CD4-positive, alpha-beta memory T cell (primary cell): ENCODE measurements at regions not wholly inside any gene's neighbourhood (a gene's known extent, or its start where the extent isn't known, plus 50 kb on each side); places are given as distances from the start of the nearest gene placed in this dataset.

ENCODE experiments used
- CTCF ChIA-PET: fragments of 350-600 bp; sonication (Branson Sonifier 250); formaldehyde crosslinking; loops from one replicate; lab custom pipeline; 2021; ENCODE audit warnings: inconsistent platforms; ENCODE audit not compliant: partially characterized antibody; lab: Charles Lee
- POLR2A ChIA-PET: fragments of 350-600 bp; sonication (Branson Sonifier 250); formaldehyde crosslinking; loops from one replicate; lab custom pipeline; 2021; ENCODE audit not compliant: partially characterized antibody; lab: Charles Lee
- DNase-seq, 5 donors: peaks; one replicate each; pipeline versions ENCODE4 v3.0.0 to v3.0.0-alpha.2; 2020 to 2022; ENCODE audit warnings: mixed read lengths in 1 of 5
- H3K27ac ChIP-seq: one replicate; pipeline ENCODE4 v1.7.0; 2013; ENCODE audit warnings: low read depth, low read length
- H3K27me3 ChIP-seq: 2 replicates; pipeline ENCODE4 v1.7.0; 2013; ENCODE audit warnings: mild to moderate bottlenecking, low read length, moderate library complexity; ENCODE audit not compliant: insufficient read depth
- H3K36me3 ChIP-seq: 2 replicates; pipeline ENCODE4 v1.7.0; 2013; ENCODE audit warnings: mild to moderate bottlenecking, low read length, moderate library complexity; ENCODE audit not compliant: insufficient read depth
- H3K4me1 ChIP-seq: 2 replicates; pipeline ENCODE4 v1.7.0; 2013; ENCODE audit warnings: mild to moderate bottlenecking, low read length, moderate library complexity; ENCODE audit not compliant: insufficient read depth
- H3K4me3 ChIP-seq, 2 donors: one replicate each; pipeline ENCODE4 v1.7.0; 2013; ENCODE audit warnings: low read length in 2 of 2, mild to moderate bottlenecking in 1 of 2
- H3K9me3 ChIP-seq, 2 donors: one replicate each; pipeline ENCODE4 v1.7.0; 2013; ENCODE audit warnings: low read length in 2 of 2, control low read depth in 1 of 2; ENCODE audit not compliant: control insufficient read depth in 1 of 2
- H3K27ac Mint-ChIP-seq, 7 donors: one replicate each; pipeline ENCODE4 v1.8.0; 2020 to 2021; ENCODE audit warnings: mixed read lengths in 7 of 7, mild to moderate bottlenecking in 6 of 7, inconsistent platforms in 3 of 7, moderate library complexity in 3 of 7
- H3K27me3 Mint-ChIP-seq, 2 donors: one replicate each; pipeline ENCODE4 v1.8.0; 2020 to 2021; ENCODE audit warnings: mixed read lengths in 2 of 2
- H3K36me3 Mint-ChIP-seq, 2 donors: one replicate each; pipeline ENCODE4 v1.8.0; 2020 to 2021; ENCODE audit warnings: mixed read lengths in 2 of 2, inconsistent platforms in 1 of 2, mild to moderate bottlenecking in 1 of 2
- H3K4me1 Mint-ChIP-seq, 4 donors: one replicate each; pipeline ENCODE4 v1.8.0; 2020 to 2021; ENCODE audit warnings: mixed read lengths in 4 of 4, mild to moderate bottlenecking in 1 of 4
- H3K4me3 Mint-ChIP-seq, 8 donors: one replicate each; pipeline ENCODE4 v1.8.0; 2020 to 2021; ENCODE audit warnings: mixed read lengths in 8 of 8, mild to moderate bottlenecking in 7 of 8, moderate library complexity in 6 of 8, inconsistent platforms in 3 of 8
- H3K9me3 Mint-ChIP-seq, 8 donors: one replicate each; pipeline ENCODE4 v1.8.0; 2020 to 2021; ENCODE audit warnings: mixed read lengths in 8 of 8, mild to moderate bottlenecking in 5 of 8, inconsistent platforms in 3 of 8, moderate library complexity in 1 of 8
- intact Hi-C: fragments of 100-400 bp; cut with micrococcal nuclease; formaldehyde crosslinking; loops from one replicate; pipeline ENCODE4 v1.15.1; 2023

DNA sequence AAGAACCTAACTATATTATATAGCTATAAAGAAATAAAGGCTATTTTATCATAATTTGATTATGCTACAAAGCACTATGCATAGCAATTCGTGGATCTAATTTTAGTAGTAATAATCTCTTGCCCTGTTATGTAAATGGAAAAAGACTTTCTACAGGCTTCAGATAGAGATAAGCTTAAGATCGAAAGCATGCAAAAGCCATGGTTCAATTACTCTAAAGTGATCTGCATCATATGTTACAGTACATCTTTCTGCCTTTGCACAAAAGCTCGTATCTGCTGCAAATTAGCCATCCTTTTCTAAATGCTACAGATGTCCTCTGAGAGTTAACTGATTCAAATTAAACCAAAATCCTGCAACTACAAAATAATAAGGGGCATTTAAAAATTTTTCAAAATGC, 234.8 kb upstream of the TMEM161B start:
- no peaks in the 10 kb centered on the region for H3K9me3 ChIP-seq
- H3K4me1 Mint-ChIP-seq: peaks cover 8 to 15% (median 11%) of the 10 kb centered on the region in 4 donors
- no peaks in the 10 kb centered on the region for H3K36me3 ChIP-seq
- no peaks in the 10 kb centered on the region for H3K9me3 Mint-ChIP-seq
- no peak overlapping the region for H3K4me3 ChIP-seq
- H3K4me1 ChIP-seq: peaks cover 6% of the 10 kb centered on the region
- peak overlapping the region in 4 of 7 donors; percentile 9 to 94 (median 28) for H3K27ac Mint-ChIP-seq
- no peak for DNase-seq
- ChIA-PET CTCF (no interaction called here), POLR2A (no interaction called here)
- H3K27me3 ChIP-seq: no peaks in the 10 kb centered on the region
- intact Hi-C loops: loop anchor here (5.0 kb wide), 1 partner anchor 236 kb away; the partner anchor contains the start of gene TMEM161B
- H3K4me3 Mint-ChIP-seq: peak overlapping the region; percentile 86 to 98 (median 93)
- H3K27me3 Mint-ChIP-seq: peaks cover 0 to 5% of the 10 kb centered on the region in 2 donors
- H3K27ac ChIP-seq: no peak overlapping the region
- H3K36me3 Mint-ChIP-seq: no peaks in the 10 kb centered on the region

GRCh38 chr5:88503041-88503345, 234.3 kb upstream of the TMEM161B start:
- CTCF ChIA-PET: no interaction called here
- intact Hi-C loops: loop anchor here (5.0 kb wide), 1 partner anchor 236 kb away; the partner anchor contains the start of gene TMEM161B
- Mint-ChIP-seq H3K4me3 (peak overlapping the region; percentile 86 to 98 (median 93)), H3K4me1 (peaks cover 8 to 15% (median 11%) of the 10 kb centered on the region in 4 donors), H3K9me3 (no peaks in the 10 kb centered on the region), H3K27ac (peak overlapping the region; percentile 38 to 96 (median 92)), H3K27me3 (peaks cover 0 to 7% of the 10 kb centered on the region in 2 donors), H3K36me3 (no peaks in the 10 kb centered on the region)
- POLR2A ChIA-PET: interaction anchor here (1.1 kb wide), 1 partner anchor 8 kb away, joined by 3 read pairs; no protein-coding TSS in a partner anchor
- H3K4me3 ChIP-seq: peak overlapping the region; percentile 55
- no peaks in the 10 kb centered on the region for H3K9me3 ChIP-seq
- DNase-seq: peak in 3 of 5 donors; percentile 0 to 4 (median 3)
- no peaks in the 10 kb centered on the region for H3K27me3 ChIP-seq
- peak overlapping the region; percentile 36 for H3K27ac ChIP-seq
- no peaks in the 10 kb centered on the region for H3K36me3 ChIP-seq
- peaks cover 6% of the 10 kb centered on the region for H3K4me1 ChIP-seq

DNA sequence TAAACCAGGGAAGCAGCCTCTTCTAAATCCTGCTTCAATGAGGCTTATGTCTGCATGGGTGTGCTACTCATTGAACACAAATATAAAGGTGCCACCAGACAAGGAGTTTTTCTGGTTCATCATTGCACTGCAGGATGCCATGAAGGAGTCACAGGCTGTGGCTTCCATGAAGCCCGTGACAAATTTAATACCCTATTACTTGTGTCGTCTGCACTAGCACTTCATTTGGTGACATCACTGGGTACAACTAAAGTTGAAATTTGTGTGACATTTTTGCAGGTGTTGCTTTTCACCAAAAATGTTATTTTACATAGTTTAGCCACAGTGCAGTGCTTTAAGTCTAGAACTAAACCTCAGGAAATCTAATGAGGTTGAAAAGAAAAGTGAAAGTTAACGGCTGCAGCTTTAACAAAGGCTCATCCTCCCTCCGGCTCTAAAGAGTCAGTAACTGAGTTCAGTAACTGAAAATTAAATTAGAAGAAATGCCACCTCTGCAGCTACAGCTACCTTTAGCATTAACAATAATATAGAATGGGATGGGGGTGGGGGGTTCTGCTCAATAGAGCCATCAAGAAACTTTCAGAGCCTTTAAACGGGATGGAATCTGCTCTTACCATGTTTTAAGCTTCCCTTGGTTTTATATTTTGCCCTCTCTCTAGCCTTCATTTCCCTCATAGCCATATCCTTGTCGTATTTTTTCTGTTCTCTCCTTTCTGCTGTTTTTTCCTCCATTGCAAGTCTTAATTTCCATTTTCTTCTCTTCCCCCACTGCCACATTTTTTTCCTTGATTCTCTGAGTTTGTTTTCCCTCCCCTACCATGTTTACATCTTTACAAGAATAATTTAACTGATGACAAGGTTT, 233.8 kb upstream of the TMEM161B start:
- H3K4me1 Mint-ChIP-seq: peaks cover 8 to 15% (median 11%) of the 10 kb centered on the region in 4 donors
- Histone ChIP-seq H3K4me3 (peak overlapping the region; percentile 55), H3K36me3 (no peaks in the 10 kb centered on the region), H3K9me3 (no peaks in the 10 kb centered on the region), H3K27me3 (no peaks in the 10 kb centered on the region), H3K27ac (peak overlapping the region; percentile 36), H3K4me1 (peaks cover 6% of the 10 kb centered on the region)
- peak overlapping the region; percentile 86 to 98 (median 93) for H3K4me3 Mint-ChIP-seq
- intact Hi-C loops: loop anchor here (5.0 kb wide), 1 partner anchor 235 kb away; the partner anchor contains the start of gene TMEM161B
- peaks cover 0 to 6% of the 10 kb centered on the region in 2 donors for H3K27me3 Mint-ChIP-seq
- H3K36me3 Mint-ChIP-seq: no peaks in the 10 kb centered on the region
- no peaks in the 10 kb centered on the region for H3K9me3 Mint-ChIP-seq
- ChIA-PET POLR2A (interaction anchor here (1.1 kb wide), 1 partner anchor 8 kb away, joined by 3 read pairs; no protein-coding TSS in a partner anchor), CTCF (no interaction called here)
- peak overlapping the region; percentile 38 to 96 (median 92) for H3K27ac Mint-ChIP-seq
- peak in 4 of 5 donors; percentile 24 to 35 (median 34) for DNase-seq

- Histone ChIP-seq H3K36me3 (no peaks in the 10 kb centered on the region), H3K4me3 (no peak overlapping the region), H3K27me3 (no peaks in the 10 kb centered on the region), H3K4me1 (no peaks in the 10 kb centered on the region), H3K27ac (no peak overlapping the region), H3K9me3 (no peaks in the 10 kb centered on the region)
- Mint-ChIP-seq H3K4me1 (no peaks in the 10 kb centered on the region), H3K27me3 (peaks cover 6 to 10% of the 10 kb centered on the region in 2 donors), H3K4me3 (no peak overlapping the region), H3K9me3 (no peaks in the 10 kb centered on the region), H3K27ac (no peak overlapping the region), H3K36me3 (no peaks in the 10 kb centered on the region)
- CTCF ChIA-PET: no interaction called here
- intact Hi-C loops: no loop called here
- POLR2A ChIA-PET: no interaction called here
- no peak for DNase-seq
Measured at GRCh38 chr5:88495810-88496209, 227.2 kb upstream of the TMEM161B start.

GRCh38 chr5:88490874-88491273, 222.2 kb upstream of the TMEM161B start:
- H3K36me3 ChIP-seq: no peaks in the 10 kb centered on the region
- intact Hi-C loops: no loop called here
- POLR2A ChIA-PET: no interaction called here
- Mint-ChIP-seq H3K36me3 (no peaks in the 10 kb centered on the region), H3K9me3 (no peaks in the 10 kb centered on the region), H3K27ac (no peak overlapping the region), H3K27me3 (peaks cover 8 to 10% of the 10 kb centered on the region in 2 donors), H3K4me1 (no peaks in the 10 kb centered on the region), H3K4me3 (no peak overlapping the region)
- no peaks in the 10 kb centered on the region for H3K9me3 ChIP-seq
- no peak overlapping the region for H3K27ac ChIP-seq
- CTCF ChIA-PET: interaction anchor here (1.3 kb wide), 1 partner anchor 8 kb away, joined by 3 read pairs; no protein-coding TSS in a partner anchor
- no peaks in the 10 kb centered on the region for H3K27me3 ChIP-seq
- DNase-seq: no peak
- no peaks in the 10 kb centered on the region for H3K4me1 ChIP-seq
- H3K4me3 ChIP-seq: no peak overlapping the region

GRCh38 chr5:88489364-88489763, 220.7 kb upstream of the TMEM161B start:
- Histone ChIP-seq H3K27ac (no peak overlapping the region), H3K36me3 (no peaks in the 10 kb centered on the region), H3K4me1 (no peaks in the 10 kb centered on the region), H3K4me3 (no peak overlapping the region), H3K9me3 (no peaks in the 10 kb centered on the region), H3K27me3 (no peaks in the 10 kb centered on the region)
- H3K27me3 Mint-ChIP-seq: peaks cover 6 to 9% of the 10 kb centered on the region in 2 donors
- no peak overlapping the region for H3K27ac Mint-ChIP-seq
- CTCF ChIA-PET: no interaction called here
- POLR2A ChIA-PET: no interaction called here
- no peaks in the 10 kb centered on the region for H3K4me1 Mint-ChIP-seq
- DNase-seq: no peak
- no peak overlapping the region for H3K4me3 Mint-ChIP-seq
- H3K9me3 Mint-ChIP-seq: no peaks in the 10 kb centered on the region
- intact Hi-C loops: no loop called here
- no peaks in the 10 kb centered on the region for H3K36me3 Mint-ChIP-seq

GRCh38 chr5:88488561-88488960, 219.9 kb upstream of the TMEM161B start:
- DNase-seq: no peak
- intact Hi-C loops: no loop called here
- CTCF ChIA-PET: no interaction called here
- H3K27me3 Mint-ChIP-seq: peaks cover 6 to 9% of the 10 kb centered on the region in 2 donors
- no peak overlapping the region for H3K4me3 ChIP-seq
- H3K36me3 Mint-ChIP-seq: no peaks in the 10 kb centered on the region
- no peaks in the 10 kb centered on the region for H3K4me1 Mint-ChIP-seq
- no peaks in the 10 kb centered on the region for H3K36me3 ChIP-seq
- H3K27ac Mint-ChIP-seq: no peak overlapping the region
- H3K27ac ChIP-seq: no peak overlapping the region
- H3K9me3 ChIP-seq: no peaks in the 10 kb centered on the region
- no peaks in the 10 kb centered on the region for H3K9me3 Mint-ChIP-seq
- H3K4me1 ChIP-seq: no peaks in the 10 kb centered on the region
- H3K27me3 ChIP-seq: no peaks in the 10 kb centered on the region
- H3K4me3 Mint-ChIP-seq: no peak overlapping the region
- POLR2A ChIA-PET: no interaction called here
